GM12878 (cell line): ENCODE measurements at regions not wholly inside any gene's neighbourhood (a gene's known extent, or its start where the extent isn't known, plus 50 kb on each side); places are given as distances from the start of the nearest gene placed in this dataset.

Experiments
- BHLHE40 ChIP-seq, 2 experiments: fragments of 450-650 bp in 1 of 2; IDR thresholded peaks; 2 replicates each; pipeline ENCODE4 v1.6.1; 2011 to 2017; ENCODE audit warnings: low read depth in 2 of 2, borderline replicate concordance in 1 of 2, improper control_type of control experiment in 1 of 2, low read length in 1 of 2, mild to moderate bottlenecking in 1 of 2
- CEBPB ChIP-seq, 2 experiments: fragments of 150-350 bp in 1 of 2; IDR thresholded peaks; 2 replicates each; pipeline ENCODE4 v1.6.1; 2012 to 2014; ENCODE audit warnings: low read depth in 2 of 2, low read length in 2 of 2, borderline replicate concordance in 1 of 2, inconsistent platforms in 1 of 2
- CHD1 ChIP-seq: IDR thresholded peaks from 2 replicates; pipeline ENCODE4 v1.6.1; 2012; ENCODE audit warnings: low read depth, low read length, improper control_type of control experiment
- EGR1 ChIP-seq, 2 experiments: IDR thresholded peaks; 1 replicate in 1 of 2; 2 replicates in 1 of 2; pipeline ENCODE4 v1.6.1; 2011 to 2012; ENCODE audit warnings: low read depth in 2 of 2, low read length in 2 of 2, borderline replicate concordance in 1 of 2, mild to moderate bottlenecking in 1 of 2, moderate library complexity in 1 of 2
- RBBP5 ChIP-seq: fragments of 200-600 bp; sonication (generic); conservative IDR thresholded peaks from 2 replicates; pipeline ENCODE4 v1.6.1; 2016
- SIN3A ChIP-seq: IDR thresholded peaks from 2 replicates; pipeline ENCODE4 v1.6.1; 2012; ENCODE audit warnings: low read depth, low read length, improper control_type of control experiment
- SREBF1 ChIP-seq: IDR thresholded peaks from 2 replicates; pipeline ENCODE4 v1.6.1; 2012; ENCODE audit warnings: mild to moderate bottlenecking, low read length
- TBL1XR1 ChIP-seq: IDR thresholded peaks from 2 replicates; pipeline ENCODE4 v1.6.1; 2012; ENCODE audit warnings: low read depth, low read length, improper control_type of control experiment
- TF ChIP-seq, protein P1 (sequence below), 3 experiments: IDR thresholded peaks in 2 of 3; conservative IDR thresholded peaks in 1 of 3; 2 replicates each; pipeline ENCODE4 v1.5.1; 2011; ENCODE audit warnings: low read depth in 3 of 3, low read length in 3 of 3, mild to moderate bottlenecking in 3 of 3, control low read depth in 2 of 3, moderate library complexity in 2 of 3, inconsistent platforms in 1 of 3, mixed read lengths in 1 of 3; ENCODE audit not compliant: control insufficient read depth in 2 of 3, insufficient read depth in 1 of 3; ENCODE audit errors: extremely low read depth in 1 of 3

DNA sequence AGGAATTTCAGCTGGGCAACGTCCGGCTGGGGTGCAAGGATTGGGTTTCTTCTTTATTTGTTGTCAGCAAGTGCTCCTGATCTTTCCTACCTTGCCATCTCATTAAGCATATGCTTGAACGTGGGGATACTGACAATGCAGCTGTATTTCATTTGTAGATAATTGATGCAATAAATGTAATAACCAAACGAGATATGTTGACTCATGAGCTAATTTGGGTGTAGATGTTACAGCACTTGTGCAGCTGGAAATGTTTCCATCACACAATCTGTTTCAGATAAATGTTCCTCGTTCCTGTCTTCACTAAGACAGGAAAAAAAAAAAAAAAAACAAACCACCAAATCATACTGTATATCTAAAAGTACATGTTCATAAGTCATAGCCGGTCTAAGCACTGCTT, 123.8 kb downstream of the DMRT2 start:
- TF ChIP-seq SREBF1 = no peak
- no peak for TF ChIP-seq CEBPB (IDR thresholded peaks at IDR 0.05; ENCODE audit: borderline replicate concordance in 1 of 2, low read depth in 2 of 2, low read length in 2 of 2)
- no peak for TF ChIP-seq SIN3A
- no peak for TF ChIP-seq RBBP5
- no peak for TF ChIP-seq EGR1 (IDR thresholded peaks at IDR 0.05; ENCODE audit: borderline replicate concordance in 1 of 2, low read depth in 2 of 2, low read length in 2 of 2)
- TF ChIP-seq, protein P1, sequence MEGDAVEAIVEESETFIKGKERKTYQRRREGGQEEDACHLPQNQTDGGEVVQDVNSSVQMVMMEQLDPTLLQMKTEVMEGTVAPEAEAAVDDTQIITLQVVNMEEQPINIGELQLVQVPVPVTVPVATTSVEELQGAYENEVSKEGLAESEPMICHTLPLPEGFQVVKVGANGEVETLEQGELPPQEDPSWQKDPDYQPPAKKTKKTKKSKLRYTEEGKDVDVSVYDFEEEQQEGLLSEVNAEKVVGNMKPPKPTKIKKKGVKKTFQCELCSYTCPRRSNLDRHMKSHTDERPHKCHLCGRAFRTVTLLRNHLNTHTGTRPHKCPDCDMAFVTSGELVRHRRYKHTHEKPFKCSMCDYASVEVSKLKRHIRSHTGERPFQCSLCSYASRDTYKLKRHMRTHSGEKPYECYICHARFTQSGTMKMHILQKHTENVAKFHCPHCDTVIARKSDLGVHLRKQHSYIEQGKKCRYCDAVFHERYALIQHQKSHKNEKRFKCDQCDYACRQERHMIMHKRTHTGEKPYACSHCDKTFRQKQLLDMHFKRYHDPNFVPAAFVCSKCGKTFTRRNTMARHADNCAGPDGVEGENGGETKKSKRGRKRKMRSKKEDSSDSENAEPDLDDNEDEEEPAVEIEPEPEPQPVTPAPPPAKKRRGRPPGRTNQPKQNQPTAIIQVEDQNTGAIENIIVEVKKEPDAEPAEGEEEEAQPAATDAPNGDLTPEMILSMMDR (IDR thresholded peaks at IDR 0.05 in 2 of 3, conservative IDR thresholded peaks at IDR 0.05 in 1 of 3; ENCODE audit: control insufficient read depth in 2 of 3, extremely low read depth in 1 of 3, insufficient read depth in 1 of 3, low read depth in 3 of 3, low read length in 3 of 3) = no peak
- no peak for TF ChIP-seq BHLHE40 (IDR thresholded peaks at IDR 0.05; ENCODE audit: borderline replicate concordance in 1 of 2, low read depth in 2 of 2, low read length in 1 of 2)
- no peak for TF ChIP-seq TBL1XR1
- no peak for TF ChIP-seq CHD1
